Amygdala (tissue), 56 donors: ENCODE measurements at regions not wholly inside any gene's neighbourhood (a gene's known extent, or its start where the extent isn't known, plus 50 kb on each side); places are given as distances from the start of the nearest gene placed in this dataset.

Experiments
- DNase-seq, 56 donors: peaks; one replicate each; lab custom pipeline; 2025; lab: John Stamatoyannopoulos, UW

DNA sequence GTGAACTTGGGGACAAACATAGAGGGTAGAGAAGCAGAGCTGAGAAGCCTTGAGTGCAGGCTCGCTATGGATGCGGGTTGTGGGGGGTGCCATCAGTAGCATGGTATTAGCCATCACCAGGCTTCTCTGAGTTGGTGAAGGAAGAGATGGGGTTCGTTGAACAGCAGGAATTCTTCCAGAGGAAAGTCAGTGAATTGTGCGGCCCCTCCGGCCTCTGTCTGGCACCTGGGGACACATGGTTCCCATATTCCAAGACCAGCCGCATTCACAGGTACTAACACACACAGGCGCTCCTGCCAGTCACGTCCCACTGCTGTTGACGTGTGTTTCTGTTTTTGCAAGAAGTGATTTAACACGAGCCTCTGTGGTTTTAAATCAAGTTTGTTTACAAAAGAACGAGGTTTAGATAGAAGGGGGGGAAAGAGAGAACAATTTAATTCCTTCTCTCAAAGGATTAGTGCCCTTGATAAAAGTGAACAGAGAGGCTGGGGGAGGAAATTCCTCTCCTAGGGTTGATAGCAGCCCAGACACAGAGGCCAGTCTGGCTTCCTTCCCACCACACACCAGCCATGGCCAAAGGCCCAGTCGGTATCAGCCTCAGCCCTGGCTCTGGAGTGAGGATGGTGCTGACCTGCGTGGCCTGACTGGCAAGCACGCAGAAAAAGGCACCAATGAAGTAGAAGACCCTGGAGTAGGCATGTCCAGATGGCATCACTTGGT, 252.6 kb upstream of the IGFBP3 start:
- DNase-seq = no peak

- DNase-seq = no peak
These were observed 249.7 kb upstream of the IGFBP3 start for GRCh38 chr7:46170792-46171191.

- no peak for DNase-seq
These were observed 248.9 kb upstream of the IGFBP3 start for GRCh38 chr7:46170021-46170420.

DNA sequence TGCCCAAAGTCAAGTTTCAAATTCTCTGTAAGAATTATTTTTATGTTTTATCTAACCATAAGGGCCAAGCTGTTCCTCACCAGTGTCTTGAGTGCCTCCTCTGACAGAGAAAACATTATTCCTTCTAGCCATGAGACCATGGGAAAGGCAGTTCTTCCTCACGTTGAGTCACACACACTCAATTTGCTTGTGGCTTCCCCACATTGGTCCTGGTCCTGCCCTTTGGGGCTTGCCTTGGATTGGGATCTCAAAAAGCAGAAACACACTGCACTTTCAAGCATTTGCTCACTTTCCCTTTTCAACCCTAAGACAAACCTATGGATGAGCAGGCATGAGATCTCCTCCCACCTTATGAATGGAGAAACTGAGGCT, 248.3 kb upstream of the IGFBP3 start:
- no peak for DNase-seq

DNA sequence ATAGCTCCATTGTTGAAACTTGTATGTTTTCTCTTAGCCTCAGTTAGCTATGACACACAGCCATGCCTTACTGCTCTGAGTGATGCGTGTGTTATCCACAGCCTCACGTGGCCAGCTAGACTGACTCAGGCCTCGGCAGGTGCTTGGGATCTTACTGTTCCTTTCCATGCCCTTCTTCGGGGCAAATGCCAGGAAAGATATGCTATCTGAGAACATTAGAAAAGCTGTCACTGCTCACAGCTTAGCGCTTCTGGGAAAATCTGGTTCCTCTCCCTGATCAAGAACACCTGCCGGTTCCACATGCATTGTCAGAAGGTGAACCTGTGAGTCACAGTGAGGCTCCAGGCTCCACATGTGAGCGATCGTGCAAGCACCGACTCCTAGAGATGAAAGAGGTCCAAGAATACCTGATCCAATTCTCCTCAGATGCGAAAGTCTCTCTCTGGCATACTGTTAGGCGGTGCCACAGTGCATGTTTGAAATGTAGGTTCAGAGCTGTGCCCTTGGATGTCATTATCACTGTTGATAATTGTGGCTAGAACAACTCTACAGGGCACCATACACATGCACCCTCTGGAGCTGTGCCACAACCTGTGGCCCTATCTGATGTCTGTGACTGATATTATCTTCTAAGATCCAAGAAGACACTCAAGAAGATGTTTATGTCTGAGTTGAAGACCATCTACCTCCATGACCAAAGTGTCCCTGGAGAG, 247.8 kb upstream of the IGFBP3 start:
- DNase-seq = no peak

DNA sequence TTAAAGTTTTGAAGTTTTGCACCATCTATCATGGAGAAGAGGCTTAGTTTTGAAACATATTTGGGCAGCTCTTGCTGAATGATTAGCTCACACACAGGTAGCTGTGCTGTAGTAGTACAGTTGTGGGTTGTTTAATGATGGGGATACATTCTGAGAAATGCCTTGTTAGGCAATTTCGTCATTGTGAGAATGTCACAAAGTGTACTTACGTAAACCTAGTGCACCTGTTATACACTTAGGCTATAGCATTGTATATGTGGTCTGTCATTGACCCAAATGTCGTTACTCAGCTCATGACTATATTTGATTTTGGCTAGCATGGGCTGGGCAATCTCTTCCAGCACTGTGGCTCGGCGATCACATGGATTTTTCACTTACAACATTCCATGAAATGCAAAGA, 247.2 kb upstream of the IGFBP3 start:
- DNase-seq = no peak

DNA sequence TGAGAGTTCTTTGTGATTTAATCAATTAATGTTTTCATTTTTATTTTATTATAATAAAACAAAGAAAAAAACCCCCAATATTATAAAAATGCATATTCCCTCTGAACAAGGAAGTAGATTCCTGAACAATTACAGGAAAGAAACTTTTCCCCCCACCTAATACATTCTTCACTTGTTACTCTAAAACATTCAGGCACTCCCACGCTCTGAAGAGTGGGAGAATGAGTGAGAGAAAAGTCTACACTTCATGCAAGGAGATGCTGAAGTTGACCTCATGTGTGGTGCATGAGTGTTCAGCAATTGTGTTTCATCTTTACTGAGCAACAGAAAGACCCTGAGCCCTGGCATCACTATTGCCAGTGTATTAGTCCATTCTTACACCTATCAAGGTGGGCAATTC, 244.2 kb upstream of the IGFBP3 start:
- no peak for DNase-seq

- DNase-seq = no peak
These were observed 243.6 kb upstream of the IGFBP3 start for GRCh38 chr7:46164629-46165028.

GRCh38 chr7:46163246-46163645, 242.2 kb upstream of the IGFBP3 start:
- no peak for DNase-seq

DNA sequence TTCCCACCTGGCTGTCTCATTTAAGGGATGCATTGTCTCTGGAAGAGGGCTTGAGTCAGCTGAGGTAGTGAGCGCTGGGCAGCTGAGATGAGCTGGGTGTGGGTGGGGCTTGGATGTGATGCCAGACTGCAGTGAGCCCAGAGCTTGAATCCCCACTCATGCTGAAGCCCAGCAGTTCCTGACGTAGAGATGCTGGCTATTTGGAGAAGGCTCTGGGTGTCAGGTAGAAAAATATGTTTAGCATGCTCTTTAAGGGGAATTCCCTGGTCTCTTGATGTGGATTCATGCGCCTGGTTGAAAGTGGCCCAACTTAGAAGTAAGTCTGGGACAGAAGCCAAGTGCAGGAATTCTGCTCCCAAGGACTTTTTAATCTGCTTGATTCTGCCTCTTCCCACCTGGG, 241.5 kb upstream of the IGFBP3 start:
- no peak for DNase-seq

- no peak for DNase-seq
These were observed 239.8 kb upstream of the IGFBP3 start for GRCh38 chr7:46160861-46161260.

GRCh38 chr7:46157931-46158330, 236.9 kb upstream of the IGFBP3 start:
- DNase-seq = no peak

DNA sequence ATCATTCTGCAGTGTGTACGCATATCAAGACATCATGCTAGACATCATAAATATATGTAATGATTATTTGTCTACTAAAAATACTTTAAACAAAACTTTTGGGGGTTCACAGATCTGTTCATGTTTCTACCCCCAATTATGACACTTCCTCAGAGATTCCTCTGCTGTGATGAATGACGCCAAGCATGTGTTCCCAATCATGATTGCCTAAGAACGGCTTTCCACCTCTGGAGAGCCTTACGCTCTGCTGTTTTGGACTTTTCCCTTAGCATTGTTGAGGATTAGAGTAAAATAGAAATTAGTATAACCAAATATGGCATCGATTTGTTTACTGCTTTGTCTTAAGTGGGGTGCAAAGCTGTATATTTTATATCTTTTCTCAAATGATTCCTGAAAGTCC, 236.3 kb upstream of the IGFBP3 start:
- DNase-seq = no peak

GRCh38 chr7:46156853-46157252, 235.8 kb upstream of the IGFBP3 start:
- DNase-seq = no peak

DNA sequence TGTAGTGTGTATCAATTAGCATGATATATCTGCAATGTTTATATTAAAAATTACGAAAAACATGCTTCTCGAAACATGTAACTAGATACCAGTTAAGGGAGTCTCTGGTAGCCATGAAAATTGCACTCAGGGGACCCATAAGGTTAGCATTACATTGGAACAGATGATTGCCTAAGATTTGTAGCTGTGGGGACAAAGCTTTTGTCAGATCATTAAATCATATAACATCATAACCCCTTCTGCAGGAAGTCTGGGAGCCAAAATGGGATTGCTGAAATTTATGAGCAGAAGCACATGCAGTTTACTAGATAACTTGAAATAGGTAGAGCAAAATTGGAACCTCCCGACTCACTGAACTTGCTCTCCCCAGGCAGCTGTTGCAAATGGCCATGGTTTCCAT, 235.0 kb upstream of the IGFBP3 start:
- no peak for DNase-seq

GRCh38 chr7:46155367-46155766, 234.3 kb upstream of the IGFBP3 start:
- no peak for DNase-seq

GRCh38 chr7:46153951-46154787, 233.1 kb upstream of the IGFBP3 start:
- no peak for DNase-seq

GRCh38 chr7:46153583-46153950, 232.5 kb upstream of the IGFBP3 start:
- no peak for DNase-seq

DNA sequence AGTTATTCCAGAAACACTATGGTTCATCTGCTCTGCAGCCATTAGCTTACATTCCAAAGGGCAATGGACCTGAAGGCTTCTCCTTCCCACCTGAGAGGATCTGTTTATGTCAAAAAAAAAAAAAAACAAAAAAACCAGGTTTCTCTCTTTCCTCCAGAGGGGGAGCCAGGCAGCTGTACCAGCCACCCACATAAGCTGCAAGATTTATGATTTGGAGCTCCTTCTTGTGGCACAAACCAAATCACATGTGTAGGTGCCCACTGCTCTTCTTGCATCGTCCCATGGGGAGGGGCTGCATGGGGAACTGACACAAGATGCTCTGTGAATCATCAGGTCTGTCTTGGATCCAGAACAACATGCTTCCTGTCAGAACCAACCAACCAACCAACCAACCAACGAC, 231.6 kb upstream of the IGFBP3 start:
- no peak for DNase-seq

DNA sequence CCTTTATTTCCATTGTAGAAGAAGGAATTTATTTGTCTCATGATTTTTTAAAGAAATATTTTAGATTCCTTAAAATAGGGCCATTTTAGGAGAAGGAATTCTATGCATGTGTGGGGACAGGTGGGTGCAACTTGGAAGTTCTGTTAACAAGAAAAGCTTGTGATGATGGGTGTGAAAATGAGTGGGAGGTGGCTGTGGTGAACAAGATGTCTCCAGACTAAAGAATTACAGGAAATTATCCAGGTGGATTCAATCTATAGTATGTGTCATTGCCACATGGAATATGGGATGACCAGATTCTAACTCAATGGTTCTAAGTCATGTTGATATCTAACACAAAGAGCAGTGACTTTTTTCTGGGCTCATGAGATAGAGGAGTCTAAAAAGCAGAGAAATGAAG, 229.6 kb upstream of the IGFBP3 start:
- DNase-seq = peak in 2 of 56 donors; percentile 9 to 26

GRCh38 chr7:46150202-46150601, 229.1 kb upstream of the IGFBP3 start:
- no peak for DNase-seq

GRCh38 chr7:46147871-46148270, 226.8 kb upstream of the IGFBP3 start:
- DNase-seq = no peak
